Fibroblast of mammary gland (primary cell): ENCODE measurements at regions not wholly inside any gene's neighbourhood (a gene's known extent, or its start where the extent isn't known, plus 50 kb on each side); places are given as distances from the start of the nearest gene placed in this dataset.

Experiments used
- DNase-seq: peaks from one replicate; pipeline ENCODE4 v3.0.0-alpha.2; 2010; ENCODE audit warnings: low read depth
- H3K4me3 ChIP-seq: 2 replicates; pipeline ENCODE4 v1.5.1; 2011; ENCODE audit warnings: low read depth, mild to moderate bottlenecking, low read length, moderate library complexity; ENCODE audit not compliant: control insufficient read depth
- CTCF ChIP-seq: conservative IDR thresholded peaks from 2 replicates; pipeline ENCODE4 v1.5.1; 2011; ENCODE audit warnings: low read depth, low read length, inconsistent platforms; ENCODE audit not compliant: control insufficient read depth, insufficient read depth

DNA sequence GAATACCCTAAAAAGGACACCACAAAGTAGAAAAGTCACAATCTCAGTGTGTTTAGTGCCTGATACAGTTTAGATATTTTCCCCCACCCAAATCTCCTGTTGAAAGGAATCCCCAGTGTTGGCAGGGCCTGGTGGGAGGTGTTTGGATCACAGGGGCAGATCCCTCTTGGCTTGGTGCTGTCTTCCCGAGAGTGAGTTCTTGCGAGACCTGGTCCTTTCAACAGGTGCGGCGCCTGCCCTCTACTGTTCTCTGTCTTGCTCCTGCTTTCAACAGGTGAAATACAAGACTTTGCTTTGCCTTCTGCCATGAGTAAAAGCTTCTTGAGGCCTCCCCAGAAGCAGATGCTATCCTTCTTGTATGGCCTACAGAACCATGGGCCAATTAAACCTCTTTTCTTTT is 534.3 kb upstream of the NRSN1 start:
- no peak for TF ChIP-seq CTCF
- H3K4me3 ChIP-seq: no peak overlapping the region
- no peak for DNase-seq

DNA sequence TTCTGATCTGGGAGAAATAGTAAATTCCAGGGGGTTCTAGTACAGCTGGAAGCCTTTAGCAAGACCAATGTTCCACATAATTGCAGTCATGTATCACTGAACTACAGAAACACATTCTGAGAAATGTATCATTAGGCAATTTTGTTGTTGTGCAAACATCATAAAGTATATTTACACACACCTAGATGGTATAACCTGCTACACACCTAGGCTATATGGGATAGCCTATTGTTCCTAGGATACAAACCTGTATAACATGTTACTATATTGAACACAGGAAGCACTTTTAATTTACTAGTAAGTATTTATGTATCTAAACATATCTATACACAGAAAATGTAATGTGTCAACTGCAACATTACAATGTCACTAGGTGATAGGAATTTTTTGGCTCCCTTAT is 525.9 kb upstream of the NRSN1 start:
- H3K4me3 ChIP-seq: no peak overlapping the region
- DNase-seq: no peak
- TF ChIP-seq CTCF: no peak

GRCh38 chr6:23601811-23602345 is 524.1 kb upstream of the NRSN1 start:
- peak; percentile 69 for DNase-seq
- TF ChIP-seq CTCF: no peak
- no peak overlapping the region for H3K4me3 ChIP-seq

- TF ChIP-seq CTCF: no peak
- no peak overlapping the region for H3K4me3 ChIP-seq
- DNase-seq: no peak
These were observed 517.0 kb upstream of the NRSN1 start for GRCh38 chr6:23608931-23609435.

DNA sequence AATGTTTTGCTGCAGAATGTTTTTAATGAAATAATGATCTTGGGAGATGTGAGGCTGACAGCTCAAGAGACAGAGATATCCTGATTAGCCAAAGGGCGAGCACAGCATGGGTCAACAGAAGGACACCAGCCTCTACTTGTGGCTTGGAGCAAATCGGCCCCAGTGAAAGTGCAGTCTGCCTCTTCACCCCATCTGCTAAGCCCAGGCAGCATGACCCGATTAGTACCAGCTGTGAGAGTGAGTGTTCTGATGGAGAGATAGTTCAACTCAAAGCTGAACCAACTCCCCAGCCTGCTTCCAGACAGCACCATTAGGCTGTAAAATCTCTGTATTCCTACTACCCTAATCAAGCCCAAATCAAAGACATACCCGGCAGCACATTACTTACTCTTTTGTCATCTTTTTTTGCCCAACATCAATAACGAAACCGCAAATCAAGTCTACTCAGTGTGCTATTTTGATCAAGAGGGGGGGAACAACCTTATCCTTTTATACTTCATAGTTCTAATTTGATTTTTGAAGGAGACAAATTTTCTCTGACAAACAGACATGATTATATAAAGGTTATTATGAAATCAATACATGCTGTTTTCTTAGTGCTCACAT is 514.1 kb upstream of the NRSN1 start:
- no peak overlapping the region for H3K4me3 ChIP-seq
- DNase-seq: no peak
- no peak for TF ChIP-seq CTCF

- H3K4me3 ChIP-seq: no peak overlapping the region
- no peak for TF ChIP-seq CTCF
- no peak for DNase-seq
These were observed 507.6 kb upstream of the NRSN1 start for GRCh38 chr6:23618366-23618765.
